Progenitor cell of endocrine pancreas (in vitro differentiated cells): ENCODE measurements at regions not wholly inside any gene's neighbourhood (a gene's known extent, or its start where the extent isn't known, plus 50 kb on each side); places are given as distances from the start of the nearest gene placed in this dataset.
"Not testable (repeated sequence)": the region's sequence is repeated elsewhere in the genome, so short reads cannot be mapped to it uniquely, and the experiment has no call there.

ENCODE experiments used
- DNase-seq: peaks from one replicate; pipeline ENCODE4 v3.0.0; 2021; ENCODE audit warnings: low spot score; ENCODE audit not compliant: unreplicated experiment
- H3K27ac Mint-ChIP-seq: 2 replicates; pipeline ENCODE4 v1.8.0; 2021; ENCODE audit warnings: mild to moderate bottlenecking, moderate library complexity, mixed read lengths
- H3K27me3 Mint-ChIP-seq: 2 replicates; pipeline ENCODE4 v1.8.0; 2021; ENCODE audit warnings: mixed read lengths
- H3K36me3 Mint-ChIP-seq: 2 replicates; pipeline ENCODE4 v1.8.0; 2022; ENCODE audit warnings: mixed read lengths; ENCODE audit not compliant: insufficient read depth
- H3K4me1 Mint-ChIP-seq: 2 replicates; pipeline ENCODE4 v1.8.0; 2021; ENCODE audit warnings: low read depth, mixed read lengths
- H3K4me3 Mint-ChIP-seq: 2 replicates; pipeline ENCODE4 v1.8.0; 2021; ENCODE audit warnings: low read depth, mild to moderate bottlenecking, moderate library complexity, mixed read lengths
- H3K9me3 Mint-ChIP-seq: 2 replicates; pipeline ENCODE4 v1.8.0; 2021; ENCODE audit warnings: low read depth, mixed read lengths
- CTCF ChIP-seq: fragments of 200-600 bp; sonication (generic); IDR thresholded peaks from one replicate; pipeline ENCODE4 v1.5.0; 2021; ENCODE audit warnings: antibody characterized with exemption, mild to moderate bottlenecking; ENCODE audit not compliant: unreplicated experiment

- no peaks in the 10 kb centered on the region for H3K36me3 Mint-ChIP-seq
- no peak for DNase-seq
- H3K27ac Mint-ChIP-seq: no peak overlapping the region
- H3K4me3 Mint-ChIP-seq: no peak overlapping the region
- TF ChIP-seq CTCF: no peak
- H3K4me1 Mint-ChIP-seq: peaks cover 34% of the 10 kb centered on the region
- no peaks in the 10 kb centered on the region for H3K9me3 Mint-ChIP-seq
- peaks cover 25% of the 10 kb centered on the region for H3K27me3 Mint-ChIP-seq
Observed at GRCh38 chr3:194872669-194872977, 186.9 kb downstream of the FAM43A start.

GRCh38 chr3:194873474-194873873 lies 187.8 kb downstream of the FAM43A start:
- peaks cover 24% of the 10 kb centered on the region for H3K27me3 Mint-ChIP-seq
- peaks cover 42% of the 10 kb centered on the region for H3K4me1 Mint-ChIP-seq
- H3K4me3 Mint-ChIP-seq, H3K9me3 Mint-ChIP-seq, H3K27ac Mint-ChIP-seq, DNase-seq, H3K36me3 Mint-ChIP-seq: not testable (repeated sequence)

GRCh38 chr3:194874206-194874605 lies 188.5 kb downstream of the FAM43A start:
- no peak for TF ChIP-seq CTCF
- peaks cover 45% of the 10 kb centered on the region for H3K4me1 Mint-ChIP-seq
- H3K9me3 Mint-ChIP-seq: no peaks in the 10 kb centered on the region
- no peak overlapping the region for H3K27ac Mint-ChIP-seq
- DNase-seq: no peak
- peaks cover 19% of the 10 kb centered on the region for H3K27me3 Mint-ChIP-seq
- H3K4me3 Mint-ChIP-seq: no peak overlapping the region
- H3K36me3 Mint-ChIP-seq: no peaks in the 10 kb centered on the region

- no peaks in the 10 kb centered on the region for H3K36me3 Mint-ChIP-seq
Observed at GRCh38 chr3:194874783-194875182, 189.1 kb downstream of the FAM43A start.

GRCh38 chr3:194875581-194876402 lies 190.1 kb downstream of the FAM43A start:
- peaks cover 19% of the 10 kb centered on the region for H3K27me3 Mint-ChIP-seq
- no peaks in the 10 kb centered on the region for H3K36me3 Mint-ChIP-seq
- no peaks in the 10 kb centered on the region for H3K9me3 Mint-ChIP-seq
- no peak overlapping the region for H3K27ac Mint-ChIP-seq
- no peak for TF ChIP-seq CTCF
- no peak for DNase-seq
- no peak overlapping the region for H3K4me3 Mint-ChIP-seq
- H3K4me1 Mint-ChIP-seq: peaks cover 54% of the 10 kb centered on the region

More at GRCh38 chr3:194874783-194875182, 189.1 kb downstream of the FAM43A start:
- H3K4me1 Mint-ChIP-seq: peaks cover 50% of the 10 kb centered on the region
- no peak overlapping the region for H3K4me3 Mint-ChIP-seq
- no peaks in the 10 kb centered on the region for H3K9me3 Mint-ChIP-seq
- peaks cover 19% of the 10 kb centered on the region for H3K27me3 Mint-ChIP-seq
- no peak overlapping the region for H3K27ac Mint-ChIP-seq
- DNase-seq: no peak
- TF ChIP-seq CTCF: no peak
